GM12865 (cell line): ENCODE measurements at regions not wholly inside any gene's neighbourhood (a gene's known extent, or its start where the extent isn't known, plus 50 kb on each side); places are given as distances from the start of the nearest gene placed in this dataset.

Source experiments
- DNase-seq: peaks from one replicate; pipeline ENCODE4 v3.0.0; 2010; ENCODE audit warnings: low read depth
- H3K4me3 ChIP-seq: 2 replicates; pipeline ENCODE4 v1.5.1; 2011; ENCODE audit warnings: mild to moderate bottlenecking, low read depth, low read length, control low read depth
- CTCF ChIP-seq: IDR thresholded peaks from 2 replicates; pipeline ENCODE4 v1.5.1; 2011; ENCODE audit warnings: low read length, control low read depth, low read depth, inconsistent platforms; ENCODE audit not compliant: insufficient read depth; ENCODE audit errors: missing control alignments

- DNase-seq: no peak
These were observed 329.5 kb downstream of the DEPDC1B start for GRCh38 chr5:60370508-60370907.

GRCh38 chr5:60369391-60369790 lies 330.6 kb downstream of the DEPDC1B start:
- DNase-seq: no peak
- H3K4me3 ChIP-seq: no peak overlapping the region
- no peak for TF ChIP-seq CTCF

More at GRCh38 chr5:60370508-60370907, 329.5 kb downstream of the DEPDC1B start:
- TF ChIP-seq CTCF: no peak
- H3K4me3 ChIP-seq: no peak overlapping the region

- DNase-seq: no peak
- no peak overlapping the region for H3K4me3 ChIP-seq
- no peak for TF ChIP-seq CTCF
These were observed 331.9 kb downstream of the DEPDC1B start for GRCh38 chr5:60368100-60368499.

- TF ChIP-seq CTCF: no peak
- no peak overlapping the region for H3K4me3 ChIP-seq
- no peak for DNase-seq
These were observed 333.5 kb downstream of the DEPDC1B start for GRCh38 chr5:60366489-60366888.

- no peak overlapping the region for H3K4me3 ChIP-seq
- TF ChIP-seq CTCF: no peak
- no peak for DNase-seq
These were observed 335.0 kb downstream of the DEPDC1B start for GRCh38 chr5:60365001-60365400.

- H3K4me3 ChIP-seq: no peak overlapping the region
- no peak for DNase-seq
- no peak for TF ChIP-seq CTCF
These were observed 337.8 kb downstream of the DEPDC1B start for GRCh38 chr5:60362158-60362557.

GRCh38 chr5:60360355-60360754 lies 339.6 kb downstream of the DEPDC1B start:
- H3K4me3 ChIP-seq: no peak overlapping the region
- DNase-seq: no peak
- TF ChIP-seq CTCF: no peak
